Karpas-422 (cell line): ENCODE measurements at regions not wholly inside any gene's neighbourhood (a gene's known extent, or its start where the extent isn't known, plus 50 kb on each side); places are given as distances from the start of the nearest gene placed in this dataset.

Experiments
- DNase-seq: peaks from one replicate; pipeline ENCODE4 v3.0.0-alpha.2; 2015
- H2AFZ ChIP-seq: fragments of 200-600 bp; sonication (generic); 2 replicates; pipeline ENCODE4 v1.6.1; 2014; ENCODE audit warnings: antibody characterized with exemption, low read length, mixed read lengths
- H3K27ac ChIP-seq: fragments of 200-600 bp; sonication (generic); 2 replicates; pipeline ENCODE4 v1.5.1; 2014; ENCODE audit warnings: mild to moderate bottlenecking, low read length, moderate library complexity
- H3K27me3 ChIP-seq: fragments of 200-600 bp; sonication (generic); 2 replicates; pipeline ENCODE4 v1.6.1; 2014; ENCODE audit warnings: low read length, mixed read lengths
- H3K36me3 ChIP-seq: fragments of 200-600 bp; sonication (generic); 2 replicates; pipeline ENCODE4 v1.6.1; 2014; ENCODE audit warnings: low read length, mixed read lengths; ENCODE audit not compliant: insufficient read depth
- H3K4me1 ChIP-seq: fragments of 200-600 bp; sonication (generic); 2 replicates; pipeline ENCODE4 v1.6.1; 2014; ENCODE audit warnings: mild to moderate bottlenecking, low read length, mixed read lengths
- H3K4me2 ChIP-seq: fragments of 200-600 bp; sonication (generic); 2 replicates; pipeline ENCODE4 v1.6.1; 2014; ENCODE audit warnings: low read length, low read depth, mild to moderate bottlenecking; ENCODE audit not compliant: poor library complexity, severe bottlenecking
- H3K4me3 ChIP-seq: fragments of 200-600 bp; sonication (generic); 2 replicates; pipeline ENCODE4 v1.5.1; 2014; ENCODE audit warnings: mild to moderate bottlenecking, antibody characterized with exemption, low read length, mixed read lengths
- H3K79me2 ChIP-seq: fragments of 200-600 bp; sonication (generic); 2 replicates; pipeline ENCODE4 v1.6.1; 2014; ENCODE audit warnings: mild to moderate bottlenecking, low read length, mixed read lengths
- H3K9ac ChIP-seq: fragments of 200-600 bp; sonication (generic); 2 replicates; pipeline ENCODE4 v1.6.0; 2014; ENCODE audit warnings: low read length
- H3K9me2 ChIP-seq: fragments of 200-600 bp; sonication (generic), shearing (Covaris generic); replicated peaks from 2 replicates; pipeline ENCODE4 v1.6.0; 2014; ENCODE audit warnings: mild to moderate bottlenecking, low read length, moderate library complexity; ENCODE audit not compliant: insufficient read depth
- H3K9me3 ChIP-seq: fragments of 300-700, 200-600 bp; sonication (generic); 2 replicates; pipeline ENCODE4 v1.6.1; 2014; ENCODE audit warnings: low read length, mixed read lengths
- H4K20me1 ChIP-seq: fragments of 200-600 bp; sonication (generic); 2 replicates; pipeline ENCODE4 v1.6.1; 2014; ENCODE audit warnings: mild to moderate bottlenecking, antibody characterized with exemption, low read length, low read depth; ENCODE audit not compliant: insufficient read depth

- H3K9me2 ChIP-seq, result 0 out of 2 replicates have a peak, but pooled peaks cover 3% of the 10 kb centered on the region
- no peaks in the 10 kb centered on the region for H4K20me1 ChIP-seq
- no peak for DNase-seq
- no peak overlapping the region for H3K9ac ChIP-seq
- H3K4me3 ChIP-seq, result no peak overlapping the region
- H3K79me2 ChIP-seq, result no peaks in the 10 kb centered on the region
- no peak overlapping the region for H2AFZ ChIP-seq
- no peaks in the 10 kb centered on the region for H3K27me3 ChIP-seq
- no peaks in the 10 kb centered on the region for H3K4me1 ChIP-seq
- no peak overlapping the region for H3K4me2 ChIP-seq
- no peaks in the 10 kb centered on the region for H3K36me3 ChIP-seq
- no peak overlapping the region for H3K27ac ChIP-seq
- peaks cover 10% of the 10 kb centered on the region for H3K9me3 ChIP-seq
These were observed 447.3 kb upstream of the ARRDC3 start for GRCh38 chr5:91830361-91830953.

DNA sequence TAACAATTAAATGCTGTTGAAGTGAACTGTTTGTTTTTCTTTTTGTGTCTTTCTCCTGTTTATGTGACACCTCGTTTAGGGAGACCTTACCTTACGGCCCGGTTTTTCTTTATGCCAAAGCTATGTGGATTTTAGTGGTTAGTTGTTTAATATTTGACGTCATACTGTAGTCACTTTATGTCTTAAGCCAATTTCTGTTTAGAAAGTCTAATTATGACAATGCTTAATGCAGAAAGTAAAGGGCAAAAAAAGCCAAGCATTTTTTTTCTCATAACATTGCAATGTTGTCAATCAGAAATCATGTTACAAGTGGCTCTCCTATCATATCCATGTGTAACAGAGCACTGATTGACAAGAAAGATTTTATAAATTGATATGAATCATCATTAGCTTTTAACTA, 442.5 kb upstream of the ARRDC3 start:
- no peaks in the 10 kb centered on the region for H4K20me1 ChIP-seq
- H3K27me3 ChIP-seq, result no peaks in the 10 kb centered on the region
- H3K27ac ChIP-seq, result no peak overlapping the region
- H3K9me2 ChIP-seq, result no peaks in the 10 kb centered on the region
- no peaks in the 10 kb centered on the region for H3K36me3 ChIP-seq
- no peak overlapping the region for H3K9ac ChIP-seq
- H3K4me1 ChIP-seq, result no peaks in the 10 kb centered on the region
- H2AFZ ChIP-seq, result no peak overlapping the region
- peaks cover 18% of the 10 kb centered on the region for H3K9me3 ChIP-seq
- no peak overlapping the region for H3K4me2 ChIP-seq
- no peaks in the 10 kb centered on the region for H3K79me2 ChIP-seq
- H3K4me3 ChIP-seq, result no peak overlapping the region
- DNase-seq, result no peak

- H3K27me3 ChIP-seq, result no peaks in the 10 kb centered on the region
- H3K9me2 ChIP-seq, result no peaks in the 10 kb centered on the region
- H3K9me3 ChIP-seq, result peaks cover 18% of the 10 kb centered on the region; the same call in 1 of the 2 replicates
- no peak for DNase-seq
- no peak overlapping the region for H3K4me3 ChIP-seq
- H2AFZ ChIP-seq, result no peak overlapping the region
- no peaks in the 10 kb centered on the region for H3K79me2 ChIP-seq
- no peak overlapping the region for H3K4me2 ChIP-seq
- no peak overlapping the region for H3K9ac ChIP-seq
- H3K36me3 ChIP-seq, result no peaks in the 10 kb centered on the region
- no peaks in the 10 kb centered on the region for H3K4me1 ChIP-seq
- no peaks in the 10 kb centered on the region for H4K20me1 ChIP-seq
- H3K27ac ChIP-seq, result no peak overlapping the region
These were observed 441.3 kb upstream of the ARRDC3 start for GRCh38 chr5:91824406-91824805.

GRCh38 chr5:91820874-91821273, 437.8 kb upstream of the ARRDC3 start:
- Histone ChIP-seq H3K27me3 (no peaks in the 10 kb centered on the region), H3K4me1 (no peaks in the 10 kb centered on the region), H3K4me2 (no peak overlapping the region), H4K20me1 (no peaks in the 10 kb centered on the region), H3K4me3 (no peak overlapping the region), H3K9ac (no peak overlapping the region), H3K9me3 (peaks cover 11% of the 10 kb centered on the region; the same call in 1 of the 2 replicates), H3K27ac (no peak overlapping the region), H3K9me2 (no peaks in the 10 kb centered on the region), H2AFZ (no peak overlapping the region), H3K36me3 (no peaks in the 10 kb centered on the region), H3K79me2 (no peaks in the 10 kb centered on the region)
- DNase-seq, result no peak

GRCh38 chr5:91816681-91817080, 433.6 kb upstream of the ARRDC3 start:
- Histone ChIP-seq H3K9me2 (no peaks in the 10 kb centered on the region), H3K9me3 (peaks cover 3% of the 10 kb centered on the region; the same call in 1 of the 2 replicates), H3K27ac (no peak overlapping the region), H3K4me1 (no peaks in the 10 kb centered on the region), H3K4me2 (no peak overlapping the region), H3K27me3 (no peaks in the 10 kb centered on the region), H2AFZ (no peak overlapping the region), H3K79me2 (no peaks in the 10 kb centered on the region), H3K9ac (no peak overlapping the region), H3K4me3 (no peak overlapping the region), H4K20me1 (no peaks in the 10 kb centered on the region), H3K36me3 (no peaks in the 10 kb centered on the region)
- no peak for DNase-seq

DNA sequence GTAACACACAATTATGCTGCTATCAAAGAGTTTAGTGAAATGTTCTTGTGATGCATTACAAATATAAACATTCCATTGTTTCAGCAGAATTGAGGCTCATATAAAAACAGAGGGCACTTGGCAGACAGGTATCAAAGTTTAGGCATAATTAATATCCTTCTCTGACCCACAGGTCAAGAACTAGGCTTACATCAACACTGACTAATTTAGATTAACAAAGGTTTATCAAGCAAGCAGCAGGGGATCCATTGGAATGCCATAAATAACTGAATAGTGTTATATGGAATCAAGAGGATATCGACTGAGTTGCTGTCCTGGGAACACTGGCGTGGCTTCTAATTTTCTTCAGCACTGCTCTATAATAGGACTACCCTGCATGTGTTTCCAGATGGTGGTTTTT, 414.5 kb upstream of the ARRDC3 start:
- Histone ChIP-seq H3K4me1 (no peaks in the 10 kb centered on the region), H3K4me2 (no peak overlapping the region), H3K27me3 (no peaks in the 10 kb centered on the region), H4K20me1 (no peaks in the 10 kb centered on the region), H3K27ac (no peak overlapping the region), H3K9me3 (peaks cover 10% of the 10 kb centered on the region), H2AFZ (no peak overlapping the region), H3K79me2 (no peaks in the 10 kb centered on the region), H3K36me3 (no peaks in the 10 kb centered on the region), H3K9me2 (no peaks in the 10 kb centered on the region), H3K9ac (no peak overlapping the region), H3K4me3 (no peak overlapping the region)
- no peak for DNase-seq

DNA sequence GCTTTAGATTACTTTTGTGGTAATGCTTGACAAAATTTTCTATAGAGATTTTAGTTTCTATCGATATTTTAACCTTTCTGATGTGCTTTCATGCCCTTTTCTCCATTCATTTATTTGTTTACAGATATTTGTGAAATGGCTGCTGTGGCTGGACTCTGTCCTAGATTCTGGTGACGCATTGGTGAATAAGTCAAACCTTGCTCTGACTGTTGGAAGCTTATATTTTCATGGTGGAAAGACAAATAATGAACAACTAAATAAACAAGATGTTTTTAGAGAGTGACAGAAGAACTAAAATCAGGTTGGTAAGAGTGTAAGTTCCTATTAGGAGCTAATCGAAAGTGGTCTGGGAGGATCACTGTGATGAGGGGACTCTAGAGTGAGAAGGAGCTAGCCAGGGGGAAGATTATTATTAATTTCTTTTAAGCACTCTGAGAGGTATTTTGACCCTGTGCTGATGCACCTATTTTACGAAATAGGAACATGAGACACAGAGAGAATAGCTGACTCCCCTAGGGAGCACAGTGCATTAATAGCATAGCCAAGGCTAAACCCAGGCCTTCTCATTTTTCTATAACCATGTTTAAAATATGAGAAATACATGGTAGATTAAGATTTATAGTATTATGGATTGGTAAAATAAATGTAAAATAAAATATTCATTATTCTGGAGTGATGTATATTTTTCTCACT, 411.9 kb upstream of the ARRDC3 start:
- H3K4me2 ChIP-seq, result no peak overlapping the region
- H4K20me1 ChIP-seq, result no peaks in the 10 kb centered on the region
- H3K27ac ChIP-seq, result no peak overlapping the region
- H3K9me2 ChIP-seq, result no peaks in the 10 kb centered on the region
- H3K79me2 ChIP-seq, result no peaks in the 10 kb centered on the region
- H3K36me3 ChIP-seq, result no peaks in the 10 kb centered on the region
- no peak overlapping the region for H2AFZ ChIP-seq
- H3K4me3 ChIP-seq, result no peak overlapping the region
- peaks cover 6% of the 10 kb centered on the region for H3K9me3 ChIP-seq
- no peaks in the 10 kb centered on the region for H3K27me3 ChIP-seq
- no peak for DNase-seq
- H3K4me1 ChIP-seq, result no peaks in the 10 kb centered on the region
- H3K9ac ChIP-seq, result no peak overlapping the region

GRCh38 chr5:91794455-91794854, 411.3 kb upstream of the ARRDC3 start:
- Histone ChIP-seq H3K79me2 (no peaks in the 10 kb centered on the region), H3K36me3 (no peaks in the 10 kb centered on the region), H3K4me2 (no peak overlapping the region), H3K4me1 (no peaks in the 10 kb centered on the region), H2AFZ (no peak overlapping the region), H3K9ac (no peak overlapping the region), H3K9me2 (no peaks in the 10 kb centered on the region), H3K9me3 (peaks cover 6% of the 10 kb centered on the region), H3K27me3 (no peaks in the 10 kb centered on the region), H3K4me3 (no peak overlapping the region), H3K27ac (no peak overlapping the region), H4K20me1 (no peaks in the 10 kb centered on the region)
- DNase-seq, result no peak
